WTC11 (cell line): ENCODE measurements at regions not wholly inside any gene's neighbourhood (a gene's known extent, or its start where the extent isn't known, plus 50 kb on each side); places are given as distances from the start of the nearest gene placed in this dataset.
A peak's percentile ranks its signal among the peaks of the same experiment; 100 is the strongest.

Source experiments
- ATAC-seq: fragments of 200-7000 bp; cut with Tn5 transposase; 2 replicates; pipeline ENCODE4 v1.10.0; 2021; ENCODE audit warnings: mild to moderate bottlenecking, moderate library complexity
- CTCF ChIA-PET: fragments of 300-600 bp; sonication (Branson Sonifier 250); formaldehyde crosslinking; loops from one replicate; lab custom pipeline; 2021; ENCODE audit warnings: antibody characterized with exemption; lab: Charles Lee
- POLR2A ChIA-PET: fragments of 350-600 bp; sonication (Branson Sonifier 250); formaldehyde crosslinking; loops from one replicate; lab custom pipeline; 2021; ENCODE audit warnings: antibody characterized with exemption; lab: Charles Lee
- DNase-seq: peaks from one replicate; pipeline ENCODE4 v3.0.0; 2021; ENCODE audit warnings: low spot score
- H3K27ac Mint-ChIP-seq: 2 replicates; pipeline ENCODE4 v1.8.0; 2021; ENCODE audit warnings: mixed read lengths
- H3K27me3 Mint-ChIP-seq: 2 replicates; pipeline ENCODE4 v1.8.0; 2021; ENCODE audit warnings: low read depth, mild to moderate bottlenecking, moderate library complexity, mixed read lengths
- H3K36me3 Mint-ChIP-seq: 2 replicates; pipeline ENCODE4 v1.8.0; 2021; ENCODE audit warnings: mixed read lengths
- H3K4me1 Mint-ChIP-seq: 2 replicates; pipeline ENCODE4 v1.8.0; 2022; ENCODE audit warnings: mixed read lengths
- H3K4me3 Mint-ChIP-seq: 2 replicates; pipeline ENCODE4 v1.8.0; 2021; ENCODE audit warnings: mild to moderate bottlenecking, moderate library complexity, mixed read lengths
- H3K9me3 Mint-ChIP-seq: 2 replicates; pipeline ENCODE4 v1.8.0; 2021; ENCODE audit warnings: mixed read lengths
- ATF3 ChIP-seq: sonication (generic); formaldehyde crosslinking; conservative IDR thresholded peaks from 2 replicates; pipeline ENCODE4 v1.8.1; 2022; ENCODE audit warnings: mild to moderate bottlenecking, missing genetic modification reagents
- CTCF ChIP-seq: fragments of 200-600 bp; IDR thresholded peaks from 2 replicates; pipeline ENCODE4 v1.8.0; 2022; ENCODE audit warnings: antibody characterized with exemption
- ELF4 ChIP-seq: sonication (generic); formaldehyde crosslinking; IDR thresholded peaks from 2 replicates; pipeline ENCODE4 v1.8.1; 2022; ENCODE audit warnings: low read depth, mild to moderate bottlenecking, moderate library complexity, missing genetic modification reagents
- HMGXB4 ChIP-seq: sonication (generic); formaldehyde crosslinking; IDR thresholded peaks from 2 replicates; pipeline ENCODE4 v1.8.1; 2023; ENCODE audit warnings: mild to moderate bottlenecking, moderate library complexity, missing genetic modification reagents
- IRF1 ChIP-seq: sonication (generic); formaldehyde crosslinking; IDR thresholded peaks from 2 replicates; pipeline ENCODE4 v1.8.0; 2023; ENCODE audit warnings: missing genetic modification reagents
- IRF2 ChIP-seq: sonication (generic); formaldehyde crosslinking; IDR thresholded peaks from 2 replicates; pipeline ENCODE4 v1.8.0; 2022; ENCODE audit warnings: low read depth, missing genetic modification reagents, borderline replicate concordance
- MXD4 ChIP-seq: fragments of 250-450 bp; sonication (Bioruptor Pico); IDR thresholded peaks from 2 replicates; pipeline ENCODE4 v1.8.0; 2021; ENCODE audit warnings: mild to moderate bottlenecking, moderate library complexity, borderline replicate concordance
- PRRX2 ChIP-seq: fragments of 250-450 bp; sonication (Bioruptor Pico); IDR thresholded peaks from 2 replicates; pipeline ENCODE4 v1.8.0; 2021; ENCODE audit warnings: mild to moderate bottlenecking
- SP1 ChIP-seq: sonication (generic); formaldehyde crosslinking; conservative IDR thresholded peaks from 2 replicates; pipeline ENCODE4 v1.8.1; 2022; ENCODE audit warnings: missing genetic modification reagents
- TP53 ChIP-seq: sonication (generic); formaldehyde crosslinking; IDR thresholded peaks from 2 replicates; pipeline ENCODE4 v1.8.1; 2023; ENCODE audit warnings: mild to moderate bottlenecking, missing genetic modification reagents
- ZBTB21 ChIP-seq: sonication (generic); formaldehyde crosslinking; IDR thresholded peaks from 2 replicates; pipeline ENCODE4 v1.8.1; 2023; ENCODE audit warnings: mild to moderate bottlenecking, missing genetic modification reagents, borderline replicate concordance
- ZNF121 ChIP-seq: sonication (generic); formaldehyde crosslinking; IDR thresholded peaks from 2 replicates; pipeline ENCODE4 v1.8.0; 2023; ENCODE audit warnings: missing genetic modification reagents
- ZNF219 ChIP-seq: sonication (generic); formaldehyde crosslinking; IDR thresholded peaks from 2 replicates; pipeline ENCODE4 v1.8.0; 2023; ENCODE audit warnings: missing genetic modification reagents, mild to moderate bottlenecking, borderline replicate concordance
- ZNF396 ChIP-seq: fragments of 250-450 bp; sonication (Bioruptor Pico); IDR thresholded peaks from 2 replicates; pipeline ENCODE4 v1.8.0; 2021; ENCODE audit warnings: mild to moderate bottlenecking, moderate library complexity, borderline replicate concordance
- ZNF425 ChIP-seq: fragments of 250-450 bp; sonication (Bioruptor Pico); conservative IDR thresholded peaks from 2 replicates; pipeline ENCODE4 v1.9.0; 2021; ENCODE audit warnings: mild to moderate bottlenecking
- ZNF532 ChIP-seq: fragments of 250-450 bp; sonication (Bioruptor Pico); IDR thresholded peaks from 2 replicates; pipeline ENCODE4 v1.9.0; 2021; ENCODE audit warnings: mild to moderate bottlenecking, borderline replicate concordance

GRCh38 chr21:18602711-18603110 lies 199.1 kb upstream of the TMPRSS15 start (continued):
- TF ChIP-seq ATF3 (CRISPR knock-in tag), result no peak
- no peak for TF ChIP-seq ZNF219 (CRISPR knock-in tag)
- TF ChIP-seq MXD4, result no peak
- TF ChIP-seq ZNF532 (CRISPR knock-in tag), result no peak
- no peak for TF ChIP-seq IRF2 (CRISPR knock-in tag)
- no peak for TF ChIP-seq ZBTB21 (CRISPR knock-in tag)

GRCh38 chr21:18603261-18603660 lies 199.7 kb upstream of the TMPRSS15 start:
- Mint-ChIP-seq H3K4me1 (peaks cover 25% of the 10 kb centered on the region), H3K27me3 (no peaks in the 10 kb centered on the region), H3K4me3 (no peak overlapping the region), H3K36me3 (peaks cover 3% of the 10 kb centered on the region), H3K9me3 (peaks cover 14% of the 10 kb centered on the region), H3K27ac (no peak overlapping the region)
- POLR2A ChIA-PET, result no interaction called here
- CTCF ChIA-PET, result no interaction called here
- ATAC-seq, result peak; percentile 24; the same call in 1 of the 2 replicates
- no peak for TF ChIP-seq HMGXB4 (CRISPR knock-in tag)
- TF ChIP-seq CTCF, result no peak
- TF ChIP-seq IRF1 (CRISPR knock-in tag), result no peak
- no peak for TF ChIP-seq ZNF396 (CRISPR knock-in tag)
- TF ChIP-seq ZNF121 (CRISPR knock-in tag), result no peak
- no peak for TF ChIP-seq ATF3 (CRISPR knock-in tag)
- no peak for TF ChIP-seq SP1 (CRISPR knock-in tag)
- no peak for TF ChIP-seq ELF4 (CRISPR knock-in tag)
- no peak for TF ChIP-seq PRRX2 (CRISPR knock-in tag)
- no peak for TF ChIP-seq TP53
- no peak for TF ChIP-seq ZNF425 (CRISPR knock-in tag)
- DNase-seq, result no peak
